Left ventricle myocardium inferior (tissue), 1 donor: ENCODE measurements at regions not wholly inside any gene's neighbourhood (a gene's known extent, or its start where the extent isn't known, plus 50 kb on each side); places are given as distances from the start of the nearest gene placed in this dataset.

Experiments
- DNase-seq: peaks from one replicate; pipeline ENCODE4 v3.0.0-alpha.2; 2020
- H3K27ac ChIP-seq: fragments of 200-600 bp; replicated peaks from 2 replicates; pipeline ENCODE4 v1.8.0; 2021
- H3K27me3 ChIP-seq: fragments of 200-600 bp; 2 replicates; pipeline ENCODE4 v1.8.0; 2021; ENCODE audit warnings: low read depth
- H3K36me3 ChIP-seq: fragments of 200-600 bp; 2 replicates; pipeline ENCODE4 v1.8.0; 2021
- H3K4me1 ChIP-seq: fragments of 200-600 bp; 2 replicates; pipeline ENCODE4 v1.8.0; 2021
- H3K4me3 ChIP-seq: fragments of 200-600 bp; 2 replicates; pipeline ENCODE4 v1.8.0; 2021; ENCODE audit warnings: mild to moderate bottlenecking, moderate library complexity
- H3K9me3 ChIP-seq: fragments of 200-600 bp; replicated peaks from 2 replicates; pipeline ENCODE4 v1.8.0; 2021
- intact Hi-C: fragments of 100-400 bp; cut with micrococcal nuclease; formaldehyde crosslinking; loops from one replicate; pipeline ENCODE4 v1.11.0; 2022
- TF ChIP-seq, protein P1 (sequence below): fragments of 200-600 bp; IDR thresholded peaks from 2 replicates; pipeline ENCODE4 v1.8.0; 2021; ENCODE audit warnings: antibody characterized with exemption, mild to moderate bottlenecking, borderline replicate concordance
- donor health status: DM: no; HTN: yes; CAD: no; lungs with severe emphysema.

GRCh38 chr18:46334868-46335281, 230.7 kb downstream of the HAUS1 start:
- no peak for DNase-seq
- Histone ChIP-seq H3K36me3 (no peaks in the 10 kb centered on the region), H3K27me3 (no peaks in the 10 kb centered on the region), H3K9me3 (no peaks in the 10 kb centered on the region), H3K27ac (peak overlapping the region; percentile 75), H3K4me1 (peaks cover 60% of the 10 kb centered on the region), H3K4me3 (peak overlapping the region; percentile 79)
- intact Hi-C loops, result no loop called here
- TF ChIP-seq, protein P1, sequence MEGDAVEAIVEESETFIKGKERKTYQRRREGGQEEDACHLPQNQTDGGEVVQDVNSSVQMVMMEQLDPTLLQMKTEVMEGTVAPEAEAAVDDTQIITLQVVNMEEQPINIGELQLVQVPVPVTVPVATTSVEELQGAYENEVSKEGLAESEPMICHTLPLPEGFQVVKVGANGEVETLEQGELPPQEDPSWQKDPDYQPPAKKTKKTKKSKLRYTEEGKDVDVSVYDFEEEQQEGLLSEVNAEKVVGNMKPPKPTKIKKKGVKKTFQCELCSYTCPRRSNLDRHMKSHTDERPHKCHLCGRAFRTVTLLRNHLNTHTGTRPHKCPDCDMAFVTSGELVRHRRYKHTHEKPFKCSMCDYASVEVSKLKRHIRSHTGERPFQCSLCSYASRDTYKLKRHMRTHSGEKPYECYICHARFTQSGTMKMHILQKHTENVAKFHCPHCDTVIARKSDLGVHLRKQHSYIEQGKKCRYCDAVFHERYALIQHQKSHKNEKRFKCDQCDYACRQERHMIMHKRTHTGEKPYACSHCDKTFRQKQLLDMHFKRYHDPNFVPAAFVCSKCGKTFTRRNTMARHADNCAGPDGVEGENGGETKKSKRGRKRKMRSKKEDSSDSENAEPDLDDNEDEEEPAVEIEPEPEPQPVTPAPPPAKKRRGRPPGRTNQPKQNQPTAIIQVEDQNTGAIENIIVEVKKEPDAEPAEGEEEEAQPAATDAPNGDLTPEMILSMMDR, result no peak

GRCh38 chr18:46335534-46336101, 231.4 kb downstream of the HAUS1 start:
- H3K36me3 ChIP-seq, result no peaks in the 10 kb centered on the region
- H3K4me3 ChIP-seq, result peak overlapping the region; percentile 79
- intact Hi-C loops, result no loop called here
- H3K27ac ChIP-seq, result peak overlapping the region; percentile 75
- TF ChIP-seq, protein P1, result no peak
- peak; percentile 28 for DNase-seq
- H3K4me1 ChIP-seq, result peaks cover 67% of the 10 kb centered on the region
- no peaks in the 10 kb centered on the region for H3K9me3 ChIP-seq
- no peaks in the 10 kb centered on the region for H3K27me3 ChIP-seq

DNA sequence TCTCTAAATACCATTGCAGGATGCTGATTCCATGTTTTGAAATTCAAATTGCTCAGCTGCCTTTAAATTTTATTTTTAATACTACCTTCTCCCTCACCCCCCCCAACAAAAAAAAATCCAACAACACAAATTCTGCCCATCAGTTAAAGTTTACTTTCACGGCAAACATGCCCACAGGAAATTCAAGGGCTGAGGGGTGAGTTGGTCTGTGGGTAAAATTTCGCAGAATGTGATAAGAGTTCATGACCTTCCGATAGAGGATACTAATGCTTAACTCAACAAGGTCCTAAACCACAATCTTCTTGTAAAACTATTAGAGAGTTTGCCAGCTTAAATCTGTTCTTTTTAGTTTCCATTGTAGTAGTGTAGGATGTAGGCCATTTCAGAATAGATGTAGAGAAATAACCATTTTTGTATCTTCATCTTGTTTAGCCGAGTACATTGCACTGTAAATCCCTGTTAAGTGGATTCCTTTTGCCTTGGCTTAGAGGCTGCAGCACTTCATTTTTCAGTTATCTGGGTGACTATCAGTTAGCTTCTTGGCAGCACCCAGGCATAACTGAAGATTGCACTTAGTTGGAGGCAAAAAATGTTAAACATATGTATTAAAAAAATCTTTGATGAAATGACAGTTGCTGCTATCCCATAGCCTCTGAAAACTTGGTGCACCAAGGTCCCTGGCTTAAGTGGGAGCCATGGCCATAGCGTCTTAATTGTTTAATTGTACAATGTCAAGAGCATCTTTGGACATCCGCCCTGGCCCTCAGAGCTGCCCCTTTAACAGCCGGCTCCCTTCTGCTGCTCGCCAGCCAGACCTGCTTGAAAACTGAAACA, 232.3 kb downstream of the HAUS1 start:
- Histone ChIP-seq H3K4me3 (peak overlapping the region; percentile 79), H3K27ac (peak overlapping the region; percentile 75)
- no peak for DNase-seq

GRCh38 chr18:46337271-46337670, 233.1 kb downstream of the HAUS1 start:
- TF ChIP-seq, protein P1, result no peak
- no peak for DNase-seq
- no peaks in the 10 kb centered on the region for H3K27me3 ChIP-seq
- no peaks in the 10 kb centered on the region for H3K36me3 ChIP-seq
- peaks cover 79% of the 10 kb centered on the region for H3K4me1 ChIP-seq
- peak overlapping the region; percentile 75 for H3K27ac ChIP-seq
- H3K4me3 ChIP-seq, result peak overlapping the region; percentile 37
- no peaks in the 10 kb centered on the region for H3K9me3 ChIP-seq
- intact Hi-C loops, result no loop called here

More for the DNA sequence above, 232.3 kb downstream of the HAUS1 start:
- H3K27me3 ChIP-seq, result no peaks in the 10 kb centered on the region
- H3K36me3 ChIP-seq, result no peaks in the 10 kb centered on the region
- H3K4me1 ChIP-seq, result peaks cover 73% of the 10 kb centered on the region
- TF ChIP-seq, protein P1, result no peak
- H3K9me3 ChIP-seq, result no peaks in the 10 kb centered on the region
- intact Hi-C loops, result no loop called here

- Histone ChIP-seq H3K4me1 (peaks cover 80% of the 10 kb centered on the region), H3K4me3 (no peak overlapping the region), H3K27me3 (no peaks in the 10 kb centered on the region), H3K36me3 (no peaks in the 10 kb centered on the region), H3K27ac (peak overlapping the region; percentile 44), H3K9me3 (no peaks in the 10 kb centered on the region)
- no peak for DNase-seq
- TF ChIP-seq, protein P1, result no peak
- intact Hi-C loops, result no loop called here
These were observed 234.0 kb downstream of the HAUS1 start for GRCh38 chr18:46338205-46338604.
